IMR-90 (cell line): ENCODE measurements at regions not wholly inside any gene's neighbourhood (a gene's known extent, or its start where the extent isn't known, plus 50 kb on each side); places are given as distances from the start of the nearest gene placed in this dataset.
"Not testable (repeated sequence)": the region's sequence is repeated elsewhere in the genome, so short reads cannot be mapped to it uniquely, and the experiment has no call there.

Source experiments
- ATAC-seq: fragments of 200-7000 bp; cut with Tn5 transposase; 2 replicates; pipeline ENCODE4 v1.9.1; 2020; ENCODE audit warnings: low read depth, mild to moderate bottlenecking, moderate library complexity
- BruUV-seq: library from RNA; stranded (reverse); fragments of 400-500 nt; replicated peaks from 2 replicates; lab custom pipeline; 2021; lab: Mats Ljungman, UMichigan
- CTCF ChIA-PET: fragments of 300-600 bp; formaldehyde crosslinking; extraction: SDS; loops from one replicate; lab custom pipeline; 2021; ENCODE audit warnings: antibody characterized with exemption; lab: Yijun Ruan, JAX
- POLR2A ChIA-PET: fragments of 300-600 bp; sonication (Branson Sonifier 250); formaldehyde crosslinking; loops from one replicate; lab custom pipeline; 2022; ENCODE audit warnings: antibody characterized with exemption; ENCODE audit not compliant: unreplicated experiment; lab: Charles Lee
- DNase-seq: peaks from one replicate; pipeline ENCODE4 v3.0.0; 2013
- H2AFZ ChIP-seq: replicated peaks from 2 replicates; pipeline ENCODE3; 2013; ENCODE audit warnings: low read length, mild to moderate bottlenecking; ENCODE audit not compliant: poor library complexity
- H2AK5ac ChIP-seq: 2 replicates; pipeline ENCODE4 v1.6.1; 2013; ENCODE audit warnings: low read depth, low read length, inconsistent platforms
- H2AK9ac ChIP-seq: replicated peaks from 2 replicates; pipeline ENCODE3; 2013; ENCODE audit warnings: mild to moderate bottlenecking, low read depth, low read length, moderate library complexity; ENCODE audit not compliant: poor library complexity
- H2BK120ac ChIP-seq: 2 replicates; pipeline ENCODE4 v1.6.1; 2013; ENCODE audit warnings: low read depth, low read length, inconsistent platforms
- H2BK15ac ChIP-seq: 3 replicates; pipeline ENCODE4 v1.6.1; 2013; ENCODE audit warnings: low read depth, low read length, inconsistent platforms
- H2BK20ac ChIP-seq: 2 replicates; pipeline ENCODE4 v1.6.1; 2013; ENCODE audit warnings: low read depth, mild to moderate bottlenecking, inconsistent platforms, low read length, moderate library complexity
- H2BK5ac ChIP-seq: 2 replicates; pipeline ENCODE4 v1.6.1; 2013; ENCODE audit warnings: mild to moderate bottlenecking, low read depth, low read length, inconsistent platforms; ENCODE audit not compliant: poor library complexity, severe bottlenecking
- H3K14ac ChIP-seq: replicated peaks from 2 replicates; pipeline ENCODE4 v1.6.1; 2013; ENCODE audit warnings: low read depth, low read length, inconsistent platforms
- H3K18ac ChIP-seq: 2 replicates; pipeline ENCODE4 v1.6.1; 2013; ENCODE audit warnings: low read depth, low read length, control low read depth
- H3K23ac ChIP-seq: 2 replicates; pipeline ENCODE4 v1.6.1; 2013; ENCODE audit warnings: low read depth, low read length, inconsistent platforms
- H3K27ac ChIP-seq: 2 replicates; pipeline ENCODE4 v1.5.1; 2013; ENCODE audit warnings: mild to moderate bottlenecking, control low read depth, low read length; ENCODE audit not compliant: insufficient read depth
- H3K27me3 ChIP-seq: 2 replicates; pipeline ENCODE4 v1.6.1; 2013; ENCODE audit warnings: low read length; ENCODE audit not compliant: control insufficient read depth, insufficient read depth
- H3K36me3 ChIP-seq: 2 replicates; pipeline ENCODE4 v1.6.1; 2013; ENCODE audit warnings: low read length, mixed read lengths; ENCODE audit not compliant: control insufficient read depth, insufficient read depth
- H3K4ac ChIP-seq: 2 replicates; pipeline ENCODE4 v1.6.1; 2013; ENCODE audit warnings: low read depth, low read length, inconsistent platforms
- H3K4me1 ChIP-seq: 2 replicates; pipeline ENCODE4 v1.6.1; 2013; ENCODE audit warnings: low read length, mixed read lengths; ENCODE audit not compliant: control insufficient read depth, insufficient read depth
- H3K4me2 ChIP-seq: 2 replicates; pipeline ENCODE4 v1.6.1; 2013; ENCODE audit warnings: low read depth, mild to moderate bottlenecking, control low read depth, low read length, moderate library complexity
- H3K4me3 ChIP-seq: 2 replicates; pipeline ENCODE4 v1.5.1; 2013; ENCODE audit warnings: low read depth, mild to moderate bottlenecking, control low read depth, low read length, moderate library complexity; ENCODE audit not compliant: insufficient read depth
- H3K56ac ChIP-seq: 2 replicates; pipeline ENCODE4 v1.6.1; 2013; ENCODE audit warnings: low read length, inconsistent platforms; ENCODE audit not compliant: insufficient read depth; ENCODE audit errors: extremely low read depth
- H3K79me1 ChIP-seq, 2 experiments: 2 replicates each; pipeline ENCODE4 v1.6.1; 2013; ENCODE audit warnings: low read length in 2 of 2, inconsistent platforms in 1 of 2, low read depth in 1 of 2
- H3K9ac ChIP-seq: 2 replicates; pipeline ENCODE4 v1.6.1; 2013; ENCODE audit warnings: low read depth, low read length, control low read depth
- H3K9me1 ChIP-seq: 2 replicates; pipeline ENCODE4 v1.6.1; 2013; ENCODE audit warnings: low read length, inconsistent platforms; ENCODE audit not compliant: insufficient read depth
- H3K9me3 ChIP-seq: 2 replicates; pipeline ENCODE4 v1.6.1; 2013; ENCODE audit warnings: low read length; ENCODE audit not compliant: control insufficient read depth, insufficient read depth
- H4K20me1 ChIP-seq: 2 replicates; pipeline ENCODE4 v1.6.1; 2013; ENCODE audit warnings: low read length, inconsistent platforms; ENCODE audit not compliant: insufficient read depth
- H4K5ac ChIP-seq: 2 replicates; pipeline ENCODE4 v1.6.1; 2013; ENCODE audit warnings: mild to moderate bottlenecking, low read depth, low read length, control low read depth
- H4K8ac ChIP-seq, 2 experiments: 2 replicates each; pipeline ENCODE4 v1.6.1; 2013; ENCODE audit warnings: low read depth in 2 of 2, low read length in 2 of 2, control low read depth in 1 of 2, inconsistent platforms in 1 of 2
- H4K91ac ChIP-seq: 2 replicates; pipeline ENCODE4 v1.6.1; 2013; ENCODE audit warnings: low read depth, low read length, inconsistent platforms; ENCODE audit not compliant: insufficient read depth
- WGBS, 2 experiments: methylation state at CpG; one replicate each; pipeline versions ENCODE4 v1.1.5 to v1.1.7; 2013; ENCODE audit warnings: missing lambda C conversion rate in 2 of 2; ENCODE audit not compliant: insufficient read length in 1 of 2; ENCODE audit errors: extremely low coverage in 2 of 2; 5-methylcytosine and 5-hydroxymethylcytosine counted together
- dilution Hi-C: fragments of 300-500 bp; cut with HindIII; formaldehyde crosslinking; loops from one replicate; pipeline ENCODE4 v1.14.3; 2018; ENCODE audit warnings: low sequenced_read_pairs; ENCODE audit not compliant: unreplicated experiment
- in situ Hi-C: fragments of 300-500 bp; cut with MboI; formaldehyde crosslinking; loops from 3 replicates; pipeline ENCODE4 v1.14.3; 2019; ENCODE audit warnings: low sequenced_read_pairs, inconsistent platforms, mixed read lengths
- intact Hi-C: fragments of 100-400 bp; cut with micrococcal nuclease; formaldehyde crosslinking; loops from 2 replicates; pipeline ENCODE4 v1.10.0; 2022

DNA sequence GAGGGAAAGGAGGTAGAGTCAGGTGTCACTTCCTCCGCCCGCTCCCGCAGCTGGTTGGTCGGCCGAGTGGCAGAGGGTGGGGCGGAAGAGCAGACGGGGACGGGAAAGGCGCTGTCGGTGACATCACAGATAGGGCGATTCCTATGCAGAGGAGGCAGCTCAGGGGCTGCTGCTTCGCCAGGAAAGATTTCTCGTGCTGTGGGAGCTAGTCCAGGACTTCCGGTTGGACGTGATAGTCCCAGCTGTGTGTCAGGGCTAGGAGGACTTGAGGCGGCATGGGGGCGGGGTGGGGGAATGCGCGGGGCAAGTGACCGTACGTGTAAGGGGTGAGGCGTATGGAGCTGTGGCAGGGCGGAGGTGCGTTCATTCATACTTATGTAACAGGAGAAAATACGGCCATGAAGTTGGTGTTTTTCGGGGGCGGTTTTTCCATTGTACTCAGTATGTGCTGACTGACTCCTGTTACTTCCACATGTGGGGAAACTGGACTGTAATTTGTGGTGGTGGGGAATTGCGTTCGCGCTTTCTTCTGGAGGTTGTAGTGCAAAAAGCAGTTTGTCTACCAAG, 60.1 kb upstream of the NBPF8 start:
- H2AFZ ChIP-seq, in situ Hi-C loops, BruUV-seq, H2AK5ac ChIP-seq, H3K27ac ChIP-seq, H3K56ac ChIP-seq, H3K18ac ChIP-seq, intact Hi-C loops, H3K4me1 ChIP-seq, H3K4ac ChIP-seq, H3K14ac ChIP-seq, dilution Hi-C loops, H3K36me3 ChIP-seq, H4K91ac ChIP-seq, H3K27me3 ChIP-seq, H3K79me1 ChIP-seq, POLR2A ChIA-PET, CTCF ChIA-PET, H4K20me1 ChIP-seq, H2BK15ac ChIP-seq, H3K9me3 ChIP-seq, H2AK9ac ChIP-seq, H3K23ac ChIP-seq, H2BK120ac ChIP-seq, H4K5ac ChIP-seq, H2BK5ac ChIP-seq, H3K9ac ChIP-seq, H4K8ac ChIP-seq, H3K9me1 ChIP-seq, H2BK20ac ChIP-seq: not testable (repeated sequence)
- no CpG with 5 or more reads among the region's 30 CpGs for WGBS, 2 experiments
- Histone ChIP-seq H3K4me3 (peak overlapping the region; percentile 39), H3K4me2 (peak overlapping the region; percentile 35; the same call in 1 of the 2 replicates)
- peak; percentile 16 for DNase-seq
- ATAC-seq: peak; percentile 80

- in situ Hi-C loops, intact Hi-C loops, H4K20me1 ChIP-seq, H3K36me3 ChIP-seq, H3K56ac ChIP-seq, H4K8ac ChIP-seq, H3K9ac ChIP-seq, H2AFZ ChIP-seq, dilution Hi-C loops, POLR2A ChIA-PET, CTCF ChIA-PET, H3K27me3 ChIP-seq, H2AK5ac ChIP-seq, BruUV-seq, H3K23ac ChIP-seq, H3K4ac ChIP-seq, H2BK5ac ChIP-seq, H4K91ac ChIP-seq, H2BK20ac ChIP-seq, H2BK120ac ChIP-seq, H3K9me3 ChIP-seq, H4K5ac ChIP-seq, H3K14ac ChIP-seq, H3K4me1 ChIP-seq, H3K79me1 ChIP-seq, H3K27ac ChIP-seq, ATAC-seq, H3K18ac ChIP-seq, DNase-seq, H2AK9ac ChIP-seq, H3K9me1 ChIP-seq, H2BK15ac ChIP-seq: not testable (repeated sequence)
- peak overlapping the region; percentile 50; the same call in 1 of the 2 replicates for H3K4me2 ChIP-seq
- WGBS, 2 experiments: no CpG with 5 or more reads among the region's 44 CpGs
- H3K4me3 ChIP-seq: peak overlapping the region; percentile 39
These were observed 72.4 kb upstream of the NBPF8 start for GRCh38 chr1:120342231-120343073.
